KMS-11 (cell line): ENCODE measurements at regions not wholly inside any gene's neighbourhood (a gene's known extent, or its start where the extent isn't known, plus 50 kb on each side); places are given as distances from the start of the nearest gene placed in this dataset.
A peak's percentile ranks its signal among the peaks of the same experiment; 100 is the strongest.

Experiments
- H2AFZ ChIP-seq: fragments of 200-600 bp; sonication (generic); 2 replicates; pipeline ENCODE4 v1.6.1; 2016; ENCODE audit warnings: antibody characterized with exemption, mixed run types, low read depth
- H3K27ac ChIP-seq: fragments of 200-600 bp; sonication (generic); 2 replicates; pipeline ENCODE4 v1.6.1; 2016; ENCODE audit warnings: mild to moderate bottlenecking, mixed run types
- H3K27me3 ChIP-seq: fragments of 200-600 bp; sonication (generic); 2 replicates; pipeline ENCODE4 v1.6.1; 2017; ENCODE audit warnings: mild to moderate bottlenecking, low read depth, mixed run types, moderate library complexity; ENCODE audit not compliant: insufficient read depth
- H3K36me3 ChIP-seq: fragments of 200-600 bp; sonication (generic); 2 replicates; pipeline ENCODE4 v1.6.1; 2017; ENCODE audit warnings: mild to moderate bottlenecking, mixed run types; ENCODE audit not compliant: insufficient read depth
- H3K4me1 ChIP-seq: fragments of 200-600 bp; sonication (generic); 2 replicates; pipeline ENCODE4 v1.6.1; 2016; ENCODE audit warnings: mild to moderate bottlenecking, low read depth, mixed run types; ENCODE audit not compliant: poor library complexity, severe bottlenecking
- H3K4me2 ChIP-seq: fragments of 200-600 bp; sonication (generic); 2 replicates; pipeline ENCODE4 v1.7.0; 2016; ENCODE audit warnings: mild to moderate bottlenecking, mixed run types
- H3K4me3 ChIP-seq: fragments of 200-600 bp; sonication (generic); IDR thresholded peaks from 2 replicates; pipeline ENCODE4 v1.6.1; 2017; ENCODE audit warnings: low read depth, low read length, mixed read lengths; ENCODE audit not compliant: insufficient read depth
- H3K79me2 ChIP-seq: fragments of 200-600 bp; sonication (generic); 2 replicates; pipeline ENCODE4 v1.6.1; 2016; ENCODE audit warnings: low read depth, mixed run types; ENCODE audit not compliant: insufficient read depth
- H3K9ac ChIP-seq: fragments of 200-600 bp; sonication (generic); 2 replicates; pipeline ENCODE4 v1.6.1; 2016; ENCODE audit warnings: mild to moderate bottlenecking, mixed run types
- H4K20me1 ChIP-seq: fragments of 200-600 bp; sonication (generic); 2 replicates; pipeline ENCODE4 v1.6.1; 2016; ENCODE audit warnings: mild to moderate bottlenecking, mixed run types; ENCODE audit not compliant: insufficient read depth
- TF ChIP-seq, protein P1 (sequence below): fragments of 200-600 bp; sonication (generic); conservative IDR thresholded peaks from 2 replicates; pipeline ENCODE4 v1.6.1; 2017; ENCODE audit warnings: low read depth, mild to moderate bottlenecking, antibody characterized with exemption, low read length, moderate library complexity, mixed read lengths

DNA sequence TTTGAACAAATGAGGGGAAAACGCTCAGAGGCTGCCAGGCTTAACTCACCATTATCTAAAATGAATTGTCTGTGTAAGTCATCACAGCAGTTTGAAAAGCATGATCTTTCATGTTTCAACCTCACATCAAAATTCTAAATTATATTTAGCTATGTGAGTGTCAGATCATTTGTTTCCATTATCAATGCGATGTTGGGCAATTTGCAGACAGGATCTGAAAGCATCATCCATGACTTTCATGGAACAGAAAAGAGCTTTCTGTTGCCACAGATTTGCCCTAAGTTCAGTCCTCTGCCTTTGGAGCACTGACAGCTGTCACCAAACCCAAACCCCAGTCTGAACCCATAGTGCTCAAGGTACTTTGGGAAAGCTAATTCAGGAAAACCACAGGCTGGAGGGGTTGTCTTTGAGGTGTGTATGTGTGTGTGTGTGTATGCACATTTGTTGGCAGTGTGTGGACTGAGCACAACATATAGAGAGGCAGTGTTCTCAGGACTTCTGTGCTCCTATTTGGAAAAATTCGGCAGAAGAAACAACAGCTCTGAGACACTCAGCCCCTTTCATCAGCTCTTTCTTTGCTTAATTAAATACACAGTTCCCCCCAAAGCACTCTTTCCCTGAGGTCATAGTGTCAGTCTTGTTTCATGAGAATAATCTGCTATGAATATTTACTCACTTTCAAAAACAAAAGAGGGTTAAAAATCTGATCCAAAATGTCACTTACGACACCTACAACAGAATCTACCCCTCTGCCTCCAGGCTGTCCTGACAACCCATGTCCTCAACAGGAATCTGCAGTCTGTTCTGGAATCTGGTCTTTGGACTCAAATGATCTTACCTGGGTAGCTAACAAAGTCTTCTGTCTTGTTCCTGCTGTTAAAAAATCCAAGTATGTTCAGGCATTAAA lies 188.5 kb upstream of the KLF14 start:
- H2AFZ ChIP-seq = no peak overlapping the region
- H3K9ac ChIP-seq = no peak overlapping the region
- no peaks in the 10 kb centered on the region for H3K27me3 ChIP-seq
- H3K4me3 ChIP-seq = no peak overlapping the region
- peaks cover 25% of the 10 kb centered on the region for H3K4me1 ChIP-seq
- no peak overlapping the region for H3K27ac ChIP-seq
- TF ChIP-seq, protein P1, sequence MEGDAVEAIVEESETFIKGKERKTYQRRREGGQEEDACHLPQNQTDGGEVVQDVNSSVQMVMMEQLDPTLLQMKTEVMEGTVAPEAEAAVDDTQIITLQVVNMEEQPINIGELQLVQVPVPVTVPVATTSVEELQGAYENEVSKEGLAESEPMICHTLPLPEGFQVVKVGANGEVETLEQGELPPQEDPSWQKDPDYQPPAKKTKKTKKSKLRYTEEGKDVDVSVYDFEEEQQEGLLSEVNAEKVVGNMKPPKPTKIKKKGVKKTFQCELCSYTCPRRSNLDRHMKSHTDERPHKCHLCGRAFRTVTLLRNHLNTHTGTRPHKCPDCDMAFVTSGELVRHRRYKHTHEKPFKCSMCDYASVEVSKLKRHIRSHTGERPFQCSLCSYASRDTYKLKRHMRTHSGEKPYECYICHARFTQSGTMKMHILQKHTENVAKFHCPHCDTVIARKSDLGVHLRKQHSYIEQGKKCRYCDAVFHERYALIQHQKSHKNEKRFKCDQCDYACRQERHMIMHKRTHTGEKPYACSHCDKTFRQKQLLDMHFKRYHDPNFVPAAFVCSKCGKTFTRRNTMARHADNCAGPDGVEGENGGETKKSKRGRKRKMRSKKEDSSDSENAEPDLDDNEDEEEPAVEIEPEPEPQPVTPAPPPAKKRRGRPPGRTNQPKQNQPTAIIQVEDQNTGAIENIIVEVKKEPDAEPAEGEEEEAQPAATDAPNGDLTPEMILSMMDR = no peak
- no peak overlapping the region for H3K4me2 ChIP-seq
- H4K20me1 ChIP-seq = peaks cover 15% of the 10 kb centered on the region
- peaks cover under 1% of the 10 kb centered on the region; the same call in 1 of the 2 replicates for H3K36me3 ChIP-seq
- H3K79me2 ChIP-seq = peaks cover 64% of the 10 kb centered on the region; the same call in 1 of the 2 replicates

DNA sequence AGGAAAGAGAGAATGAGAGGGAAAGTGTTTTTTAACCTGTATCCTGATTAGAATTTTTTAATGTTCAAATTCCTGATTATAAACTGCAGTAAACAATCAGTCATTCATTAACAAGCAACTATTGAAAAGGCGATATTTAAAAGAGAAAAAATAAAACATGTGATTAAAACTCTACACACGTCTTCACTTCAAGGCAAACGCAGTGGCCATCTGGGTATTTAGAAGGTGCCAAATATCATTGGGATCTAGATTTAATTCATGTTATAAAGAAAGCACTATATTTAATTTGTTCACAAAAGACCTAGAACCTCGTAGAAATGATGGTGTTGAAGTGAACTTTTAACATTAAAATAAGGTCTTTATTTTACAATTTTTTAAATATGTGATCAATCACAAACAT lies 189.4 kb upstream of the KLF14 start:
- H2AFZ ChIP-seq = no peak overlapping the region
- H3K4me3 ChIP-seq = no peak overlapping the region
- H3K4me2 ChIP-seq = no peak overlapping the region
- peaks cover 9% of the 10 kb centered on the region; the same call in 1 of the 2 replicates for H3K36me3 ChIP-seq
- H3K4me1 ChIP-seq = peaks cover 22% of the 10 kb centered on the region
- TF ChIP-seq, protein P1 = no peak
- H3K9ac ChIP-seq = no peak overlapping the region
- 0 out of 2 replicates have a peak overlapping the region, but pooled peaks have one; percentile 2 for H3K27ac ChIP-seq
- H3K27me3 ChIP-seq = no peaks in the 10 kb centered on the region
- peaks cover 72% of the 10 kb centered on the region; the same call in 1 of the 2 replicates for H3K79me2 ChIP-seq
- peaks cover 15% of the 10 kb centered on the region for H4K20me1 ChIP-seq

DNA sequence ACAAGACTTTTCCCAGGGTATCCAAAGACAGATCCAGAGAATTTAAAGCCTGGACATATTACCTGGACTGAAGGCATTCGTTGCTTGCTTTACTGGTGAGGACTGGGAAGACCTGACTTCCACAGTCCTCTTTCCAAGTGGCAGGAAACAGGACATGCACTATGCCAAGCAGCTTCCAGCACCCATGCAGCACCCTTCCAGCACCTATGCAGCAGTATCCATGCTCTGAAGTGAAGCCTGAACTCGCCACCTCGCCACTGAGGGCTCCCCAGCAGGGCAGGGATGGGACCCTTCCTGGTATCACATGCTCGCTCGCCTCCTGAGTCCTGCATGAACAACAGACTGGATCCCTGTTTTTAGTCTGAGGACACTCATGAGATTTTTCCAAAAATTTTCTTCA lies 189.9 kb upstream of the KLF14 start:
- H3K36me3 ChIP-seq = peaks cover 9% of the 10 kb centered on the region; the same call in 1 of the 2 replicates
- H3K79me2 ChIP-seq = peaks cover 71% of the 10 kb centered on the region; the same call in 1 of the 2 replicates
- no peak overlapping the region for H3K4me3 ChIP-seq
- no peak overlapping the region for H3K27ac ChIP-seq
- peaks cover 15% of the 10 kb centered on the region for H4K20me1 ChIP-seq
- TF ChIP-seq, protein P1 = no peak
- no peak overlapping the region for H3K4me2 ChIP-seq
- H3K27me3 ChIP-seq = no peaks in the 10 kb centered on the region
- no peak overlapping the region for H2AFZ ChIP-seq
- H3K9ac ChIP-seq = no peak overlapping the region
- H3K4me1 ChIP-seq = peaks cover 22% of the 10 kb centered on the region

DNA sequence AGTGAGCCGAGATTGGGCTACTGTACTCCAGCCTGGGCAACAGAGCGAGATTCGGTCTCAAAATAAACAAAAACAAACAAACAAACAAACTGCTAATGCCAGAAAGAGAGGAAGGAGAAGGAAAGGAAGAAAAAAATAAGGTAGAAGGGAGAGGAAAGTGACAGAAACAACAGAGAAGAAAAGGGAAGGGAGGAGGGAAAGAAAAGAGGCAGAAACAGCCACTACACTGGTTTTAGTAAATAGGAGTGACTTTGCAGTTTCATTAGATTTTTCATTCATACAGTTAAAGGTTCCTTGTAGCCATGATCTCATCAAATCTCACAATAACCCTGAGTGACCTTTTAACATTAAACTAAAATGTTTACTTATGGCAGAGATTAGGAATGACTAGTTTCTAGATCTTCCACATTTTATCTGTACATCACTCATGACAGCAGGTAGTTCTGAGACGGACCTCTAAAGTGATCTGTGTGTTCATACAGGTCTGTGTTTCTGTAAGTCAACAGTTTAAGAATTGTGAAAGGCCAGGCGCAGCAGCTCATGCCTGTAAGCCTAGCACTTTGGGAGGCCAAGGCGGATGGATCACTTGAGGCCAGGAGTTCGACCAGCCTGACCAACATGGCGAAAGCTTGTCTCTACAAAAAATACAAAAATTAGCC lies 191.3 kb upstream of the KLF14 start:
- H2AFZ ChIP-seq = no peak overlapping the region
- TF ChIP-seq, protein P1 = no peak
- no peak overlapping the region for H3K4me3 ChIP-seq
- no peaks in the 10 kb centered on the region for H3K27me3 ChIP-seq
- no peak overlapping the region for H3K4me2 ChIP-seq
- peaks cover 77% of the 10 kb centered on the region; the same call in 1 of the 2 replicates for H3K79me2 ChIP-seq
- H3K27ac ChIP-seq = peak overlapping the region; percentile 2; the same call in 1 of the 2 replicates
- H4K20me1 ChIP-seq = peaks cover 15% of the 10 kb centered on the region
- no peak overlapping the region for H3K9ac ChIP-seq
- peaks cover 33% of the 10 kb centered on the region for H3K4me1 ChIP-seq
- H3K36me3 ChIP-seq = peaks cover 9% of the 10 kb centered on the region; the same call in 1 of the 2 replicates
